MM.1S (cell line): ENCODE measurements at regions not wholly inside any gene's neighbourhood (a gene's known extent, or its start where the extent isn't known, plus 50 kb on each side); places are given as distances from the start of the nearest gene placed in this dataset.

Source experiments
- CTCF ChIP-seq: fragments of 300-600 bp; sonication (generic); IDR thresholded peaks from 2 replicates; pipeline ENCODE4 v1.5.1; 2016; ENCODE audit warnings: antibody characterized with exemption, low read length, mixed read lengths
- EZH2phosphoT487 ChIP-seq: fragments of 300-600 bp; sonication (generic); IDR thresholded peaks from 2 replicates; pipeline ENCODE4 v1.6.1; 2018; ENCODE audit warnings: antibody characterized with exemption, low read length

- TF ChIP-seq CTCF, result no peak
- no peak for TF ChIP-seq EZH2phosphoT487
Measured at GRCh38 chr7:125526958-125527357, 597.3 kb upstream of the POT1 start.
